GM12892 (cell line): ENCODE measurements at regions not wholly inside any gene's neighbourhood (a gene's known extent, or its start where the extent isn't known, plus 50 kb on each side); places are given as distances from the start of the nearest gene placed in this dataset.

Experiments
- POLR2A ChIP-seq: IDR thresholded peaks from 2 replicates; pipeline ENCODE4 v1.6.1; 2011; ENCODE audit warnings: low read depth, low read length, control low read depth
- POLR2AphosphoS5 ChIP-seq: IDR thresholded peaks from 2 replicates; pipeline ENCODE4 v1.6.1; 2011; ENCODE audit warnings: low read depth, low read length, control low read depth
- TAF1 ChIP-seq: IDR thresholded peaks from 2 replicates; pipeline ENCODE4 v1.6.1; 2011; ENCODE audit warnings: low read depth, mild to moderate bottlenecking, control low read depth, low read length, borderline replicate concordance

GRCh38 chr1:79304131-79304530 lies 297.6 kb upstream of the ADGRL4 start:
- TF ChIP-seq POLR2A, result no peak
- TF ChIP-seq POLR2AphosphoS5, result no peak
- TF ChIP-seq TAF1, result no peak
